AG04450 (cell line): ENCODE measurements at regions not wholly inside any gene's neighbourhood (a gene's known extent, or its start where the extent isn't known, plus 50 kb on each side); places are given as distances from the start of the nearest gene placed in this dataset.
A peak's percentile ranks its signal among the peaks of the same experiment; 100 is the strongest.

Experiments used
- CTCF ChIA-PET: fragments of 300-600, 350-600 bp; formaldehyde crosslinking; extraction: SDS; loops from one replicate; lab custom pipeline; 2022; ENCODE audit warnings: antibody characterized with exemption, inconsistent platforms; lab: Charles Lee
- POLR2A ChIA-PET: fragments of 350-600 bp; formaldehyde crosslinking; extraction: SDS; loops from one replicate; lab custom pipeline; 2021; ENCODE audit warnings: antibody characterized with exemption, inconsistent platforms; lab: Yijun Ruan, JAX
- DNase-seq: peaks from one replicate; pipeline ENCODE4 v3.0.0-alpha.2; 2011; ENCODE audit warnings: low read depth, low spot score
- H3K27ac ChIP-seq: one replicate; pipeline ENCODE4 v1.5.1; 2012; ENCODE audit warnings: low read depth, low read length, control low read depth
- H3K27me3 ChIP-seq: one replicate; pipeline ENCODE4 v1.6.0; 2012; ENCODE audit warnings: low read length; ENCODE audit not compliant: control insufficient read depth, insufficient read depth
- H3K4me3 ChIP-seq: 2 replicates; pipeline ENCODE4 v1.5.1; 2011; ENCODE audit warnings: mild to moderate bottlenecking, low read depth, low read length, control low read depth
- H3K9me3 ChIP-seq: 2 replicates; pipeline ENCODE4 v1.5.1; 2012; ENCODE audit warnings: low read length; ENCODE audit not compliant: control insufficient read depth, insufficient read depth
- CTCF ChIP-seq: IDR thresholded peaks from 2 replicates; pipeline ENCODE4 v1.5.1; 2011; ENCODE audit warnings: low read depth, low read length, control low read depth, inconsistent platforms

DNA sequence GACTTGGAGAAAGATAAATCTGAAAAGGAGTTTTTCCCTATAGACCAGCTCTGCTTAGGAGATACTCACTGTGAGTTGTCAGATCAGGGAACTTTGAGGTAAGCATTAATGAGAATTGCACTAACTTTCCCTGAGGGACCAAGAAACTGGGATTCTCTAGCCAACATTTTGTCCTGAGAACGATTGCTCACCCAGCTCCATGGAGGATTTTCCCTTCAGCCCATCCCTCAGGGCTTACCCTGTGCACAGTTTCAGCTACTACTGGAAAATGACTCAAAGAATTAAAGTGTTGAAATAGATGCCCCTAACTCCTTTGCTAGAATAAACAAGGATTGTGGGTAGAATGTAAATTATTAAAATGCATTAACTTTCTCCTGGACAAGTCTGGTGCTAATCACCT lies 237.2 kb upstream of the IL12B start:
- ChIA-PET CTCF (no interaction called here), POLR2A (no interaction called here)
- Histone ChIP-seq H3K4me3 (no peak overlapping the region), H3K27ac (no peak overlapping the region), H3K9me3 (no peaks in the 10 kb centered on the region), H3K27me3 (peaks cover 14% of the 10 kb centered on the region)
- no peak for DNase-seq
- TF ChIP-seq CTCF, result no peak

DNA sequence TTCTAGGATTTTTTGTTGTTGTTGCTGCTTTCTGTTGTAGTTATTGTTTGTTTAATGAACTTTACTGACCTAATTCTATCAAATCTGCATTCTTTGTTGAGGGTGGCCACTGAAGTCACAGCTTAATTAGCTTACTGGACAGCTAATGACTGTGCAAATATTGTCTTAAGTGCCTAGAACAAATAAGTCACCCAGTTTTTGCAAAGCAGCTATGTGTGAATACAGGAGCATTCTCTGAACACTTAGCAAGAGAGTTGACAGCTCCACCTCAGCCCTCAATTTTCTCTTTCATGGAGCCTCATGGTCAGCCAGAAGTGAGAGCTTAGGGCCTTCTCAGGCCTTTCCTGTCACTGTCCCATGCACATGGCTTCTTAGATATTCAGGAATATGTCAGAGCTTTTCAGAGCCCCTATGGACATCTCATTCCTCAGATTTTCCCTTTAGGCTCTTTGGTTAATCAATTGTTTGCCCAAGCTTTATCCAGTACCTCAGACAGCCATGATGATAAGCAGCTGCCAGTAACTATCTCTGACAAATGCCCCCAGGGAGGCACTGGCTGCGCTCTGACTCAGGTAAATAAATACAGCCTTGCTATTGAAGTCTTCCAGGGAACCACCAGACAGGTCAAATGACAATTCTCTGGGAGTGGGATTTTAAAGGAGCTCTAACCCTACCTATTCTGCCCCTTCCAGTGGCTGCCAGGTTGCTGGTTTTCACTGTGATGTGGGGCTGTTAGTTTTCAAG lies 241.4 kb upstream of the IL12B start:
- DNase-seq, result no peak
- Histone ChIP-seq H3K27me3 (peaks cover 16% of the 10 kb centered on the region), H3K4me3 (no peak overlapping the region), H3K9me3 (no peaks in the 10 kb centered on the region), H3K27ac (no peak overlapping the region)
- POLR2A ChIA-PET, result interaction anchor here (0.5 kb wide), 1 partner anchor 428 kb away, joined by 3 read pairs; no protein-coding TSS in a partner anchor
- CTCF ChIA-PET, result no interaction called here
- TF ChIP-seq CTCF, result no peak

DNA sequence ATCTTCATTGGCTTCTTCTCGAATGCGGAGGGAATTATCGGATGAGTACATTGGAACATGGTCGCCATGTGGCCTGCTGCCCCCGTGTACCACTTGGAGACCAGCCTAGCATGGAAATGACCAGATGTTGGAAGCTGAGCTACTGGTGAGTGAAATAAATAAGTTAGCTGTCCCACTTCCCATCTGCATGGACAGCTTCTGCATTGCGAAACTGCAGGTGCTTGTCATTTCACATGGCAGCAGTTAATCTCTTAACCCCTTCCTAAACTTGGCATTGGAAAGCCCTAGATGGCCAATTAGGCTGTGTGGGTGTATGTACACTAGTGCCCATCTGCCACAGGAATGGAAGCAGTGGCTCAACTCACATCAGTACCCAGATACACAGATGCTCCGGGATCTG lies 246.6 kb upstream of the IL12B start:
- no peak for DNase-seq
- H3K4me3 ChIP-seq, result no peak overlapping the region
- no peak overlapping the region for H3K27ac ChIP-seq
- POLR2A ChIA-PET, result interaction anchor here (0.6 kb wide), 1 partner anchor 423 kb away, joined by 4 read pairs; no protein-coding TSS in a partner anchor
- no peaks in the 10 kb centered on the region for H3K9me3 ChIP-seq
- H3K27me3 ChIP-seq, result peaks cover 2% of the 10 kb centered on the region
- CTCF ChIA-PET, result no interaction called here
- TF ChIP-seq CTCF, result no peak

- TF ChIP-seq CTCF, result 0 out of 2 replicates have a peak, but pooled peaks have one; percentile 13
- peak; percentile 21 for DNase-seq
- Histone ChIP-seq H3K27ac (no peak overlapping the region), H3K4me3 (no peak overlapping the region), H3K27me3 (no peaks in the 10 kb centered on the region), H3K9me3 (no peaks in the 10 kb centered on the region)
- ChIA-PET POLR2A (interaction anchor here (0.6 to 0.9 kb wide), 2 partner anchors 197 to 347 kb away, joined by 3 read pairs; no protein-coding TSS in a partner anchor), CTCF (interaction anchor here (0.6 to 1.5 kb wide), 3 partner anchors 383 to 819 kb away, joined by 4 to 10 read pairs (median 8); no protein-coding TSS in a partner anchor)
Observed at GRCh38 chr5:159581502-159582249, 251.4 kb upstream of the IL12B start.
